ENCODE measurements at regions not wholly inside any gene's neighbourhood (a gene's known extent, or its start where the extent isn't known, plus 50 kb on each side); places are given as distances from the start of the nearest gene placed in this dataset.
A peak's percentile ranks its signal among the peaks of the same experiment; 100 is the strongest.

GRCh38 chr5:142432369-142432863 is 107.6 kb upstream of the SPRY4 start:
- peak; percentile 73 for DNase-seq

GRCh38 chr5:142428773-142429473 is 104.1 kb upstream of the SPRY4 start:
- DNase-seq, result no peak

- no peak for DNase-seq
Measured at GRCh38 chr5:142428036-142428772, 103.4 kb upstream of the SPRY4 start.

- no peak for DNase-seq
Measured at GRCh38 chr5:142427529-142427928, 102.7 kb upstream of the SPRY4 start.

- DNase-seq, result no peak
Measured at GRCh38 chr5:142427015-142427364, 102.2 kb upstream of the SPRY4 start.

GRCh38 chr5:142426129-142427014 is 101.6 kb upstream of the SPRY4 start:
- DNase-seq, result no peak

GRCh38 chr5:142425286-142426065 is 100.7 kb upstream of the SPRY4 start:
- DNase-seq, result no peak

- DNase-seq, result no peak
Measured at GRCh38 chr5:142422429-142422828, 97.6 kb upstream of the SPRY4 start.

- no peak for DNase-seq
Measured at GRCh38 chr5:142421621-142422397, 97.0 kb upstream of the SPRY4 start.

GRCh38 chr5:142421228-142421617 is 96.4 kb upstream of the SPRY4 start:
- DNase-seq, result no peak

- no peak for DNase-seq
Measured at GRCh38 chr5:142420561-142421227, 95.9 kb upstream of the SPRY4 start.

GRCh38 chr5:142412581-142412980 is 87.8 kb upstream of the SPRY4 start:
- no peak for DNase-seq

- DNase-seq, result no peak
Measured at GRCh38 chr5:142411656-142412425, 87.0 kb upstream of the SPRY4 start.

- no peak for DNase-seq
Measured at GRCh38 chr5:142411103-142411502, 86.3 kb upstream of the SPRY4 start.

GRCh38 chr5:142408981-142409481 is 84.2 kb upstream of the SPRY4 start:
- DNase-seq, result no peak

- DNase-seq, result no peak
Measured at GRCh38 chr5:142408536-142408935, 83.7 kb upstream of the SPRY4 start.

GRCh38 chr5:142405814-142406395 is 81.1 kb upstream of the SPRY4 start:
- no peak for DNase-seq

- DNase-seq, result no peak
Measured at GRCh38 chr5:142405023-142405422, 80.2 kb upstream of the SPRY4 start.

- DNase-seq, result no peak
Measured at GRCh38 chr5:142404046-142404477, 79.2 kb upstream of the SPRY4 start.

GRCh38 chr5:142403583-142403982 is 78.8 kb upstream of the SPRY4 start:
- DNase-seq, result no peak

Data from activated CD8-positive, alpha-beta memory T cell treated with anti-CD3 and anti-CD28 coated beads for 24 hours (primary cell).